ENCODE measurements at regions not wholly inside any gene's neighbourhood (a gene's known extent, or its start where the extent isn't known, plus 50 kb on each side); places are given as distances from the start of the nearest gene placed in this dataset.

DNA sequence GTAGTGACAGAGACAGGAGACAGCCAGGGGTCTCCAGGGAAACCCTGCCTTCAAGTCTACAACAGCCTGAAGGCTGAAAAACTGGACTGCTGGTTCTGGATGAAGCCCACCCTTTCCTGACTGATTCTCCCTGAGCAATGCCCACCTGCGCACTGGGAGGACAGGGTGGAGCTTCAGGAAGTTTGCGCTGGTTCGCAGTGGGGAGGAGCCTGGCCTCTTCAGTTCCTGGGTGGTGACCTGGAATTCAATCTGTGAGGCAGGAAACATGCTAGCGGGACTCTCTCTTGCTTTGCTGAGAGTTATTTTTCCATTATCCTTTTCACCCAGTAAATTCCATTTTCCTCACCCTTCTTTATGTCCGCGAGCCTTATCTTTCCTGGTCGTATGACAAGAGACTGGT, 600.8 kb downstream of the TRHDE start:
- H3K79me2 ChIP-seq (ENCODE audit: insufficient read depth, low read length), result no peaks in the 10 kb centered on the region
- no peak overlapping the region for H3K4me3 ChIP-seq (ENCODE audit: low read length, poor library complexity, severe bottlenecking)
- H3K9ac ChIP-seq (ENCODE audit: low read depth, low read length, poor library complexity, severe bottlenecking), result no peak overlapping the region
- no peaks in the 10 kb centered on the region for H3K27me3 ChIP-seq (ENCODE audit: insufficient read depth, low read length, poor library complexity, severe bottlenecking)
- H3F3A ChIP-seq (ENCODE audit: low read depth), result no peaks in the 10 kb centered on the region
- no peaks in the 10 kb centered on the region for H3K9me2 ChIP-seq (replicated peaks; ENCODE audit: low read depth, low read length)
- TF ChIP-seq, protein P1, sequence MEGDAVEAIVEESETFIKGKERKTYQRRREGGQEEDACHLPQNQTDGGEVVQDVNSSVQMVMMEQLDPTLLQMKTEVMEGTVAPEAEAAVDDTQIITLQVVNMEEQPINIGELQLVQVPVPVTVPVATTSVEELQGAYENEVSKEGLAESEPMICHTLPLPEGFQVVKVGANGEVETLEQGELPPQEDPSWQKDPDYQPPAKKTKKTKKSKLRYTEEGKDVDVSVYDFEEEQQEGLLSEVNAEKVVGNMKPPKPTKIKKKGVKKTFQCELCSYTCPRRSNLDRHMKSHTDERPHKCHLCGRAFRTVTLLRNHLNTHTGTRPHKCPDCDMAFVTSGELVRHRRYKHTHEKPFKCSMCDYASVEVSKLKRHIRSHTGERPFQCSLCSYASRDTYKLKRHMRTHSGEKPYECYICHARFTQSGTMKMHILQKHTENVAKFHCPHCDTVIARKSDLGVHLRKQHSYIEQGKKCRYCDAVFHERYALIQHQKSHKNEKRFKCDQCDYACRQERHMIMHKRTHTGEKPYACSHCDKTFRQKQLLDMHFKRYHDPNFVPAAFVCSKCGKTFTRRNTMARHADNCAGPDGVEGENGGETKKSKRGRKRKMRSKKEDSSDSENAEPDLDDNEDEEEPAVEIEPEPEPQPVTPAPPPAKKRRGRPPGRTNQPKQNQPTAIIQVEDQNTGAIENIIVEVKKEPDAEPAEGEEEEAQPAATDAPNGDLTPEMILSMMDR (conservative IDR thresholded peaks at IDR 0.05; ENCODE audit: low read length), result no peak
- no peak for TF ChIP-seq EZH2phosphoT487 (IDR thresholded peaks at IDR 0.05; ENCODE audit: borderline replicate concordance)
- no peaks in the 10 kb centered on the region for H3K36me3 ChIP-seq (ENCODE audit: insufficient read depth, low read length)
- H3K4me1 ChIP-seq (ENCODE audit: insufficient read depth, low read length, poor library complexity, severe bottlenecking), result no peaks in the 10 kb centered on the region
- no peaks in the 10 kb centered on the region; the same call in 1 of the 2 replicates for H3K9me3 ChIP-seq (ENCODE audit: insufficient read depth, low read depth, low read length)
- H4K20me1 ChIP-seq (ENCODE audit: insufficient read depth, low read length, poor library complexity, severe bottlenecking), result no peaks in the 10 kb centered on the region
- no peak overlapping the region for H3K4me2 ChIP-seq (ENCODE audit: low read depth, low read length, poor library complexity, severe bottlenecking)
- no peak overlapping the region for H2AFZ ChIP-seq (ENCODE audit: low read length)

DNA sequence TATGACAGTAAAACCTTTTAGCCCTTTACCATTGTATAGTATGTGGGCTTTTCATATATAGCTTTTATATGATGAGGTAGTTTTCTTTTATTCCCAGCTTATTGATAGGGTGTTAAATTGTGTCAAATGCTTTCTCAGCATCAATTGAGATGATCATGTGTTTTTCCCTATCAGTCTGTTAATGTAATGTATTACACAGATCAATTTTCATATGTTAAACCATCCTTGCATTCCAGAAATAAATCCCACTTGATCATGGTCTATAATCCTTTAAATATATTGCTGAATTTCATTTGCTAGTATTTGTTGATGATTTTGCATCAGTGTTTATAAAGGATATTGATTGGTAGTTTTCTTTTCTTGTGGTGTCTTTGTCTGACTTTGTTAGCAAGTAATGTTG, 603.9 kb downstream of the TRHDE start:
- Histone ChIP-seq H3K4me3 (ENCODE audit: low read length, poor library complexity, severe bottlenecking) (no peak overlapping the region), H4K20me1 (ENCODE audit: insufficient read depth, low read length, poor library complexity, severe bottlenecking) (no peaks in the 10 kb centered on the region), H3K9me2 (replicated peaks; ENCODE audit: low read depth, low read length) (no peaks in the 10 kb centered on the region), H3K4me1 (ENCODE audit: insufficient read depth, low read length, poor library complexity, severe bottlenecking) (no peaks in the 10 kb centered on the region), H3K4me2 (ENCODE audit: low read depth, low read length, poor library complexity, severe bottlenecking) (no peak overlapping the region), H3K36me3 (ENCODE audit: insufficient read depth, low read length) (no peaks in the 10 kb centered on the region), H2AFZ (ENCODE audit: low read length) (no peak overlapping the region), H3F3A (ENCODE audit: low read depth) (no peaks in the 10 kb centered on the region), H3K79me2 (ENCODE audit: insufficient read depth, low read length) (no peaks in the 10 kb centered on the region), H3K9ac (ENCODE audit: low read depth, low read length, poor library complexity, severe bottlenecking) (no peak overlapping the region), H3K9me3 (ENCODE audit: insufficient read depth, low read depth, low read length) (no peaks in the 10 kb centered on the region; the same call in 1 of the 2 replicates), H3K27me3 (ENCODE audit: insufficient read depth, low read length, poor library complexity, severe bottlenecking) (no peaks in the 10 kb centered on the region)
- TF ChIP-seq EZH2phosphoT487 (IDR thresholded peaks at IDR 0.05; ENCODE audit: borderline replicate concordance), result no peak
- TF ChIP-seq, protein P1 (conservative IDR thresholded peaks at IDR 0.05; ENCODE audit: low read length), result no peak

DNA sequence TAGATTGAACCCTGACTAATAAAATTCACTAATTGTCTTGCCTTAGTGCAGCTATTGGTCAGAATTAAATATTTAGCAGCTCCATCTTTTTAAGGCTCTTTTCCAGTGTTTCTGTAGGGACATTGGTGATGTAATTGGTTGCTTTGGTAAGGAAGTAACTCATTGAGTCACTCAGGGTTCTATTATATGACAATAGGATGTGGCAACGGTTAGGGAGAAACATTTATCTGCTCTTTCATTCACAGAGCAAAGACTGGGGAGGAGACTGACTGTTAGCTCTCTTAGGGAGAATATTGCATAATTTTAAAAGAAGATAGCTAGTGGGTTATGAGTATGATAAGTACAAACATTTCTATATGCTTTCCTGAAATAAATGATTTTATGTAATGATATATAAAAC, 616.5 kb downstream of the TRHDE start:
- Histone ChIP-seq H3K9me2 (replicated peaks; ENCODE audit: low read depth, low read length) (no peaks in the 10 kb centered on the region), H3K9ac (ENCODE audit: low read depth, low read length, poor library complexity, severe bottlenecking) (no peak overlapping the region), H3K4me1 (ENCODE audit: insufficient read depth, low read length, poor library complexity, severe bottlenecking) (no peaks in the 10 kb centered on the region), H3K27me3 (ENCODE audit: insufficient read depth, low read length, poor library complexity, severe bottlenecking) (no peaks in the 10 kb centered on the region), H3K4me2 (ENCODE audit: low read depth, low read length, poor library complexity, severe bottlenecking) (no peak overlapping the region), H3K79me2 (ENCODE audit: insufficient read depth, low read length) (no peaks in the 10 kb centered on the region), H3F3A (ENCODE audit: low read depth) (no peaks in the 10 kb centered on the region), H4K20me1 (ENCODE audit: insufficient read depth, low read length, poor library complexity, severe bottlenecking) (no peaks in the 10 kb centered on the region), H3K4me3 (ENCODE audit: low read length, poor library complexity, severe bottlenecking) (no peak overlapping the region), H2AFZ (ENCODE audit: low read length) (no peak overlapping the region), H3K9me3 (ENCODE audit: insufficient read depth, low read depth, low read length) (no peaks in the 10 kb centered on the region), H3K36me3 (ENCODE audit: insufficient read depth, low read length) (no peaks in the 10 kb centered on the region)
- TF ChIP-seq EZH2phosphoT487 (IDR thresholded peaks at IDR 0.05; ENCODE audit: borderline replicate concordance), result no peak
- TF ChIP-seq, protein P1 (conservative IDR thresholded peaks at IDR 0.05; ENCODE audit: low read length), result no peak

Measured in Loucy (cell line).